ENCODE measurements at regions not wholly inside any gene's neighbourhood (a gene's known extent, or its start where the extent isn't known, plus 50 kb on each side); places are given as distances from the start of the nearest gene placed in this dataset.

GRCh38 chr9:89815061-89815902, 210.5 kb downstream of the GADD45G start:
- ChIA-PET CTCF (no interaction called here), POLR2A (no interaction called here)
- H3K9me3 Mint-ChIP-seq (ENCODE audit: unreplicated experiment), result no peaks in the 10 kb centered on the region
- H3K36me3 Mint-ChIP-seq (ENCODE audit: insufficient read depth, unreplicated experiment), result no peaks in the 10 kb centered on the region
- H3K4me1 Mint-ChIP-seq (ENCODE audit: low read depth, unreplicated experiment), result no peaks in the 10 kb centered on the region
- H3K27ac Mint-ChIP-seq (ENCODE audit: unreplicated experiment), result no peak overlapping the region
- BruUV-seq (replicated peaks), result no TSS peak
- Histone ChIP-seq H3K27me3 (replicated peaks; ENCODE audit: control insufficient read depth, insufficient read depth, low read length) (no peaks in the 10 kb centered on the region), H3K9me3 (no peaks in the 10 kb centered on the region), H3K4me3 (ENCODE audit: low read depth, low read length) (no peak overlapping the region), H3K4me1 (no peaks in the 10 kb centered on the region), H3K36me3 (ENCODE audit: control insufficient read depth, insufficient read depth, low read length) (no peaks in the 10 kb centered on the region)
- intact Hi-C loops (cut with micrococcal nuclease; ENCODE audit: unreplicated experiment), result no loop called here
- no peaks in the 10 kb centered on the region for H3K27me3 Mint-ChIP-seq (ENCODE audit: insufficient read depth, unreplicated experiment)
- no peak overlapping the region for H3K4me3 Mint-ChIP-seq (ENCODE audit: unreplicated experiment)
- TF ChIP-seq CTCF (IDR thresholded peaks at IDR 0.05; ENCODE audit: insufficient read depth in 1 of 2, low read depth in 1 of 2, low read length in 1 of 2, severe bottlenecking in 1 of 2, unreplicated experiment in 1 of 2), result no peak
- no peak for DNase-seq

- no peaks in the 10 kb centered on the region for H3K27me3 ChIP-seq (replicated peaks; ENCODE audit: control insufficient read depth, insufficient read depth, low read length)
- no peaks in the 10 kb centered on the region for H3K36me3 ChIP-seq (ENCODE audit: control insufficient read depth, insufficient read depth, low read length)
- H3K4me1 ChIP-seq, result no peaks in the 10 kb centered on the region
- no TSS peak for BruUV-seq (replicated peaks)
- no peaks in the 10 kb centered on the region for H3K27me3 Mint-ChIP-seq (ENCODE audit: insufficient read depth, unreplicated experiment)
- no peak overlapping the region for H3K4me3 Mint-ChIP-seq (ENCODE audit: unreplicated experiment)
- no peak overlapping the region for H3K27ac Mint-ChIP-seq (ENCODE audit: unreplicated experiment)
- intact Hi-C loops (cut with micrococcal nuclease; ENCODE audit: unreplicated experiment), result no loop called here
- H3K9me3 ChIP-seq, result no peaks in the 10 kb centered on the region
- DNase-seq, result no peak
- H3K4me3 ChIP-seq (ENCODE audit: low read depth, low read length), result no peak overlapping the region
- no peaks in the 10 kb centered on the region for H3K36me3 Mint-ChIP-seq (ENCODE audit: insufficient read depth, unreplicated experiment)
- H3K9me3 Mint-ChIP-seq (ENCODE audit: unreplicated experiment), result no peaks in the 10 kb centered on the region
- ChIA-PET POLR2A (no interaction called here), CTCF (no interaction called here)
- no peaks in the 10 kb centered on the region for H3K4me1 Mint-ChIP-seq (ENCODE audit: low read depth, unreplicated experiment)
- no peak for TF ChIP-seq CTCF (IDR thresholded peaks at IDR 0.05; ENCODE audit: insufficient read depth in 1 of 2, low read depth in 1 of 2, low read length in 1 of 2, severe bottlenecking in 1 of 2, unreplicated experiment in 1 of 2)
Observed at GRCh38 chr9:89815903-89816573, 211.2 kb downstream of the GADD45G start.

GRCh38 chr9:89817151-89817950, 212.5 kb downstream of the GADD45G start:
- H3K4me1 Mint-ChIP-seq (ENCODE audit: low read depth, unreplicated experiment), result no peaks in the 10 kb centered on the region
- BruUV-seq (replicated peaks), result no TSS peak
- POLR2A ChIA-PET, result no interaction called here

More at GRCh38 chr9:89817151-89817950, 212.5 kb downstream of the GADD45G start:
- CTCF ChIA-PET, result no interaction called here
- no peaks in the 10 kb centered on the region for H3K4me1 ChIP-seq
- no peak for DNase-seq
- intact Hi-C loops (cut with micrococcal nuclease; ENCODE audit: unreplicated experiment), result no loop called here
- TF ChIP-seq CTCF (IDR thresholded peaks at IDR 0.05; ENCODE audit: insufficient read depth in 1 of 2, low read depth in 1 of 2, low read length in 1 of 2, severe bottlenecking in 1 of 2, unreplicated experiment in 1 of 2), result no peak
- H3K36me3 ChIP-seq (ENCODE audit: control insufficient read depth, insufficient read depth, low read length), result no peaks in the 10 kb centered on the region
- Mint-ChIP-seq H3K27me3 (ENCODE audit: insufficient read depth, unreplicated experiment) (no peaks in the 10 kb centered on the region), H3K36me3 (ENCODE audit: insufficient read depth, unreplicated experiment) (no peaks in the 10 kb centered on the region), H3K27ac (ENCODE audit: unreplicated experiment) (no peak overlapping the region), H3K9me3 (ENCODE audit: unreplicated experiment) (no peaks in the 10 kb centered on the region), H3K4me3 (ENCODE audit: unreplicated experiment) (no peak overlapping the region)
- no peak overlapping the region for H3K4me3 ChIP-seq (ENCODE audit: low read depth, low read length)
- no peaks in the 10 kb centered on the region for H3K9me3 ChIP-seq
- no peaks in the 10 kb centered on the region for H3K27me3 ChIP-seq (replicated peaks; ENCODE audit: control insufficient read depth, insufficient read depth, low read length)

Data from Caco-2 (cell line).